ENCODE measurements at regions not wholly inside any gene's neighbourhood (a gene's known extent, or its start where the extent isn't known, plus 50 kb on each side); places are given as distances from the start of the nearest gene placed in this dataset.

DNA sequence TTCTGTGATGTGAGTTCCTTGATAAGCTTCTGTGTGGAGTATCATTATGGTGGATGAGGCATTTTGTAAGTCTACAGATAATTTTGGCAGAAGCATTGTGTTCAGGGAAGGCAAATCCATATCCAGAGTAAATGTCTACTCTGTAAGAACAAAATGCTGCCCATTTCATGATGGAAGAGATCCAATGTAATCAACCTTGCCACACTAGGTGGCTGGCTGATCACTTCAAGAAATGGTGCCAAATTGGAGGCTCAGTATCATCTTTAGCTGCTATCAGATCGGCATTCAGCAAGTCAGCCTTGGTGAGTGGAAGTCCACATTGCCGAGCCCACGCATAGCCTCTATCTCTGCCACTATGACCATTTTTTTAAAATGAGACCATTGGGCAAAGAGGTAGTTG lies 565.8 kb upstream of the USP24 start:
- Histone ChIP-seq H3K4me3 (ENCODE audit: low read length in 2 of 2) (no peak overlapping the region), H3K9me3 (replicated peaks in 1 of 2; ENCODE audit: control insufficient read depth in 2 of 2, insufficient read depth in 1 of 2, low read depth in 1 of 2, low read length in 2 of 2) (no peaks in the 10 kb centered on the region), H3K9ac (ENCODE audit: low read depth, low read length, poor library complexity) (no peak overlapping the region), H2BK120ac (ENCODE audit: low read depth, low read length) (no peak overlapping the region), H3K4me2 (ENCODE audit: insufficient read depth, low read length, poor library complexity, severe bottlenecking) (no peak overlapping the region), H2AK5ac (ENCODE audit: low read depth, low read length) (no peak overlapping the region), H2AFZ (ENCODE audit: low read length) (no peak overlapping the region), H2BK15ac (ENCODE audit: low read length) (no peak overlapping the region), H3K79me1 (ENCODE audit: low read depth, low read length) (no peaks in the 10 kb centered on the region), H4K8ac (ENCODE audit: low read depth, low read length) (no peak overlapping the region), H3K36me3 (replicated peaks in 1 of 2; ENCODE audit: control insufficient read depth in 2 of 2, insufficient read depth in 2 of 2, low read length in 2 of 2) (no peaks in the 10 kb centered on the region), H3K27me3 (ENCODE audit: control insufficient read depth in 3 of 3, insufficient read depth in 3 of 3, low read depth in 1 of 3, low read length in 3 of 3) (no peaks in the 10 kb centered on the region), H3K18ac (ENCODE audit: low read length) (no peak overlapping the region), H2BK5ac (ENCODE audit: low read length) (no peak overlapping the region), H3K23ac (ENCODE audit: low read depth, low read length, poor library complexity) (no peak overlapping the region), H3K14ac (ENCODE audit: low read length) (no peak overlapping the region), H4K91ac (ENCODE audit: low read depth, low read length, poor library complexity) (no peak overlapping the region), H3K27ac (replicated peaks; ENCODE audit: low read length) (no peak overlapping the region), H3K4ac (ENCODE audit: low read length) (no peak overlapping the region), H2BK12ac (ENCODE audit: low read length) (no peak overlapping the region), H3K4me1 (ENCODE audit: control insufficient read depth in 2 of 2, insufficient read depth in 1 of 2, low read depth in 1 of 2, low read length in 2 of 2) (peaks cover 0 to 2% of the 10 kb centered on the region in 2 donors)
- no peak for DNase-seq (ENCODE audit: low spot score)
- WGBS, 2 donors (ENCODE audit: extremely low coverage in 2 of 2, insufficient read length in 2 of 2, insufficient replicate concordance in 1 of 2), result no CpG with 5 or more reads among the region's 3 CpGs

DNA sequence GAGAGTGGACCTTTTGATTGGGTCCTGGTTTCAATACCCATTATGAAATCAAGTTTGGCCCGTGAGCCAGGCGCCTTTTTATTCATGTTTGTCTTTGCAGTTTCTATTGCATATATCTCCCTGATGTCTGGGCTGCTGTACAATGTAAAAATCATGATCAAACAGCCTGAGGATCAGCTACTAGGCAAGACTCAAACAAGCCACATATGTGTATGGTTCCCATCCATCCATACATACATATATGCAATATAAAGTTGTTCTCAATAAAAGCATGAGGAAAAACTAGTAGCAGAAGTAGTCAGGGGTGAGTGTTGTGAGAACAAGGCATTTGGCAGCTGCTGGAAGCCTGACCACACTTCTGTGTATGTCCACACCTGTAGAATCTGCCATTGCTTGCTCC lies 562.4 kb upstream of the USP24 start:
- Histone ChIP-seq H3K4ac (ENCODE audit: low read length) (no peak overlapping the region), H3K27me3 (ENCODE audit: control insufficient read depth in 3 of 3, insufficient read depth in 3 of 3, low read depth in 1 of 3, low read length in 3 of 3) (no peaks in the 10 kb centered on the region), H3K4me1 (ENCODE audit: control insufficient read depth in 2 of 2, insufficient read depth in 1 of 2, low read depth in 1 of 2, low read length in 2 of 2) (no peaks in the 10 kb centered on the region), H3K27ac (replicated peaks; ENCODE audit: low read length) (no peak overlapping the region), H3K18ac (ENCODE audit: low read length) (no peak overlapping the region), H3K9me3 (replicated peaks in 1 of 2; ENCODE audit: control insufficient read depth in 2 of 2, insufficient read depth in 1 of 2, low read depth in 1 of 2, low read length in 2 of 2) (no peaks in the 10 kb centered on the region), H2BK120ac (ENCODE audit: low read depth, low read length) (no peak overlapping the region), H2AFZ (ENCODE audit: low read length) (no peak overlapping the region), H3K79me1 (ENCODE audit: low read depth, low read length) (no peaks in the 10 kb centered on the region), H3K36me3 (replicated peaks in 1 of 2; ENCODE audit: control insufficient read depth in 2 of 2, insufficient read depth in 2 of 2, low read length in 2 of 2) (no peaks in the 10 kb centered on the region), H3K4me2 (ENCODE audit: insufficient read depth, low read length, poor library complexity, severe bottlenecking) (no peak overlapping the region), H4K91ac (ENCODE audit: low read depth, low read length, poor library complexity) (no peak overlapping the region), H2AK5ac (ENCODE audit: low read depth, low read length) (no peak overlapping the region), H3K9ac (ENCODE audit: low read depth, low read length, poor library complexity) (no peak overlapping the region), H3K4me3 (ENCODE audit: low read length in 2 of 2) (no peak overlapping the region), H4K8ac (ENCODE audit: low read depth, low read length) (no peak overlapping the region), H3K23ac (ENCODE audit: low read depth, low read length, poor library complexity) (no peak overlapping the region), H2BK5ac (ENCODE audit: low read length) (no peak overlapping the region), H3K14ac (ENCODE audit: low read length) (no peak overlapping the region), H2BK15ac (ENCODE audit: low read length) (no peak overlapping the region), H2BK12ac (ENCODE audit: low read length) (no peak overlapping the region)
- no peak for DNase-seq (ENCODE audit: low spot score)
- WGBS, 2 donors (ENCODE audit: extremely low coverage in 2 of 2, insufficient read length in 2 of 2, insufficient replicate concordance in 1 of 2), result no CpG with 5 or more reads among the region's 2 CpGs

GRCh38 chr1:55775007-55775406 lies 559.8 kb upstream of the USP24 start:
- WGBS, 2 donors (ENCODE audit: extremely low coverage in 2 of 2, insufficient read length in 2 of 2, insufficient replicate concordance in 1 of 2), result no CpG with 5 or more reads among the region's 3 CpGs
- Histone ChIP-seq H2BK5ac (ENCODE audit: low read length) (no peak overlapping the region), H3K27ac (replicated peaks; ENCODE audit: low read length) (no peak overlapping the region), H4K8ac (ENCODE audit: low read depth, low read length) (no peak overlapping the region), H3K14ac (ENCODE audit: low read length) (no peak overlapping the region), H3K4me1 (ENCODE audit: control insufficient read depth in 2 of 2, insufficient read depth in 1 of 2, low read depth in 1 of 2, low read length in 2 of 2) (no peaks in the 10 kb centered on the region), H3K4ac (ENCODE audit: low read length) (no peak overlapping the region), H2BK15ac (ENCODE audit: low read length) (no peak overlapping the region), H3K4me3 (ENCODE audit: low read length in 2 of 2) (no peak overlapping the region), H4K91ac (ENCODE audit: low read depth, low read length, poor library complexity) (no peak overlapping the region), H2AFZ (ENCODE audit: low read length) (no peak overlapping the region), H3K18ac (ENCODE audit: low read length) (no peak overlapping the region), H3K23ac (ENCODE audit: low read depth, low read length, poor library complexity) (no peak overlapping the region), H2AK5ac (ENCODE audit: low read depth, low read length) (no peak overlapping the region), H2BK120ac (ENCODE audit: low read depth, low read length) (no peak overlapping the region), H3K36me3 (replicated peaks in 1 of 2; ENCODE audit: control insufficient read depth in 2 of 2, insufficient read depth in 2 of 2, low read length in 2 of 2) (no peaks in the 10 kb centered on the region), H3K27me3 (ENCODE audit: control insufficient read depth in 3 of 3, insufficient read depth in 3 of 3, low read depth in 1 of 3, low read length in 3 of 3) (no peaks in the 10 kb centered on the region), H2BK12ac (ENCODE audit: low read length) (no peak overlapping the region), H3K9me3 (replicated peaks in 1 of 2; ENCODE audit: control insufficient read depth in 2 of 2, insufficient read depth in 1 of 2, low read depth in 1 of 2, low read length in 2 of 2) (no peaks in the 10 kb centered on the region), H3K79me1 (ENCODE audit: low read depth, low read length) (no peaks in the 10 kb centered on the region), H3K4me2 (ENCODE audit: insufficient read depth, low read length, poor library complexity, severe bottlenecking) (no peak overlapping the region), H3K9ac (ENCODE audit: low read depth, low read length, poor library complexity) (no peak overlapping the region)
- DNase-seq (ENCODE audit: low spot score), result no peak

DNA sequence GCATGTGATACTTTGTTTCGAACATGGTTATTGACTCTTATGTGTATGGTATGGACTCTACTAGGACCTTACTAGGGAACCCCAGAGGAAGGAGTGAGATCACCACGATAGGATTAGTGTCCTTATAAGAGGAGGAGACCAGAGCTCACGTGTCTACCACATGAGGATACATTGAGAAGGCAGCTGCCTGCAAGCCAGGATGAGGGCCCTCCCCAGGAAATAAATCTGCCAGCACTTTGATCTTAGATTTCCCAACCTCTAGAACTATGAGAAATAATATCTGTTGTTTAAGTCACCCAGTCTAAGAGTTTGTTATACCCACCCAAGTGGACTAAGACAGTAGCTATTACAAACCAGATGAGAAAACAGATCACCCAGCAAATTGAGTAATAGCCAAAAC lies 559.3 kb upstream of the USP24 start:
- Histone ChIP-seq H4K8ac (ENCODE audit: low read depth, low read length) (no peak overlapping the region), H2AK5ac (ENCODE audit: low read depth, low read length) (no peak overlapping the region), H3K4ac (ENCODE audit: low read length) (no peak overlapping the region), H2BK12ac (ENCODE audit: low read length) (no peak overlapping the region), H3K79me1 (ENCODE audit: low read depth, low read length) (no peaks in the 10 kb centered on the region), H4K91ac (ENCODE audit: low read depth, low read length, poor library complexity) (no peak overlapping the region), H2BK15ac (ENCODE audit: low read length) (no peak overlapping the region), H3K4me1 (ENCODE audit: control insufficient read depth in 2 of 2, insufficient read depth in 1 of 2, low read depth in 1 of 2, low read length in 2 of 2) (no peaks in the 10 kb centered on the region), H2AFZ (ENCODE audit: low read length) (no peak overlapping the region), H3K36me3 (replicated peaks in 1 of 2; ENCODE audit: control insufficient read depth in 2 of 2, insufficient read depth in 2 of 2, low read length in 2 of 2) (no peaks in the 10 kb centered on the region), H3K27ac (replicated peaks; ENCODE audit: low read length) (no peak overlapping the region), H2BK120ac (ENCODE audit: low read depth, low read length) (no peak overlapping the region), H3K27me3 (ENCODE audit: control insufficient read depth in 3 of 3, insufficient read depth in 3 of 3, low read depth in 1 of 3, low read length in 3 of 3) (no peaks in the 10 kb centered on the region), H3K4me3 (ENCODE audit: low read length in 2 of 2) (no peak overlapping the region), H3K14ac (ENCODE audit: low read length) (no peak overlapping the region), H3K18ac (ENCODE audit: low read length) (no peak overlapping the region), H3K9ac (ENCODE audit: low read depth, low read length, poor library complexity) (no peak overlapping the region), H3K23ac (ENCODE audit: low read depth, low read length, poor library complexity) (no peak overlapping the region), H2BK5ac (ENCODE audit: low read length) (no peak overlapping the region), H3K9me3 (replicated peaks in 1 of 2; ENCODE audit: control insufficient read depth in 2 of 2, insufficient read depth in 1 of 2, low read depth in 1 of 2, low read length in 2 of 2) (no peaks in the 10 kb centered on the region), H3K4me2 (ENCODE audit: insufficient read depth, low read length, poor library complexity, severe bottlenecking) (no peak overlapping the region)
- WGBS, 2 donors (ENCODE audit: extremely low coverage in 2 of 2, insufficient read length in 2 of 2, insufficient replicate concordance in 1 of 2), result no CpG with 5 or more reads among the region's 3 CpGs
- DNase-seq (ENCODE audit: low spot score), result no peak

All from neuronal stem cell (in vitro differentiated cells).